ENCODE measurements at regions not wholly inside any gene's neighbourhood (a gene's known extent, or its start where the extent isn't known, plus 50 kb on each side); places are given as distances from the start of the nearest gene placed in this dataset.

GRCh38 chr1:81288689-81289088 lies 512.0 kb upstream of the ADGRL2 start:
- TF ChIP-seq CTCF (IDR thresholded peaks at IDR 0.05; ENCODE audit: poor library complexity, severe bottlenecking) (no peak), POLR2AphosphoS5 (IDR thresholded peaks at IDR 0.05) (no peak), RAD21 (conservative IDR thresholded peaks at IDR 0.05) (no peak), EZH2 (IDR thresholded peaks at IDR 0.05; ENCODE audit: borderline replicate concordance, insufficient read depth, low read length, poor library complexity, severe bottlenecking) (no peak), TAF1 (IDR thresholded peaks at IDR 0.05; ENCODE audit: low read depth) (no peak), EP300 (conservative IDR thresholded peaks at IDR 0.05; ENCODE audit: poor library complexity, severe bottlenecking) (no peak)
- TF ChIP-seq, protein P1, sequence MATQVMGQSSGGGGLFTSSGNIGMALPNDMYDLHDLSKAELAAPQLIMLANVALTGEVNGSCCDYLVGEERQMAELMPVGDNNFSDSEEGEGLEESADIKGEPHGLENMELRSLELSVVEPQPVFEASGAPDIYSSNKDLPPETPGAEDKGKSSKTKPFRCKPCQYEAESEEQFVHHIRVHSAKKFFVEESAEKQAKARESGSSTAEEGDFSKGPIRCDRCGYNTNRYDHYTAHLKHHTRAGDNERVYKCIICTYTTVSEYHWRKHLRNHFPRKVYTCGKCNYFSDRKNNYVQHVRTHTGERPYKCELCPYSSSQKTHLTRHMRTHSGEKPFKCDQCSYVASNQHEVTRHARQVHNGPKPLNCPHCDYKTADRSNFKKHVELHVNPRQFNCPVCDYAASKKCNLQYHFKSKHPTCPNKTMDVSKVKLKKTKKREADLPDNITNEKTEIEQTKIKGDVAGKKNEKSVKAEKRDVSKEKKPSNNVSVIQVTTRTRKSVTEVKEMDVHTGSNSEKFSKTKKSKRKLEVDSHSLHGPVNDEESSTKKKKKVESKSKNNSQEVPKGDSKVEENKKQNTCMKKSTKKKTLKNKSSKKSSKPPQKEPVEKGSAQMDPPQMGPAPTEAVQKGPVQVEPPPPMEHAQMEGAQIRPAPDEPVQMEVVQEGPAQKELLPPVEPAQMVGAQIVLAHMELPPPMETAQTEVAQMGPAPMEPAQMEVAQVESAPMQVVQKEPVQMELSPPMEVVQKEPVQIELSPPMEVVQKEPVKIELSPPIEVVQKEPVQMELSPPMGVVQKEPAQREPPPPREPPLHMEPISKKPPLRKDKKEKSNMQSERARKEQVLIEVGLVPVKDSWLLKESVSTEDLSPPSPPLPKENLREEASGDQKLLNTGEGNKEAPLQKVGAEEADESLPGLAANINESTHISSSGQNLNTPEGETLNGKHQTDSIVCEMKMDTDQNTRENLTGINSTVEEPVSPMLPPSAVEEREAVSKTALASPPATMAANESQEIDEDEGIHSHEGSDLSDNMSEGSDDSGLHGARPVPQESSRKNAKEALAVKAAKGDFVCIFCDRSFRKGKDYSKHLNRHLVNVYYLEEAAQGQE (IDR thresholded peaks at IDR 0.05; ENCODE audit: borderline replicate concordance) = no peak

Data from neural cell (in vitro differentiated cells).